Neural progenitor cell (in vitro differentiated cells): ENCODE measurements at regions not wholly inside any gene's neighbourhood (a gene's known extent, or its start where the extent isn't known, plus 50 kb on each side); places are given as distances from the start of the nearest gene placed in this dataset.

ENCODE experiments used
- DNase-seq: peaks from one replicate; pipeline ENCODE4 v3.0.0-alpha.2; 2016; ENCODE audit warnings: low spot score
- H2AFZ ChIP-seq: fragments of 200-600 bp; sonication (generic); replicated peaks from 2 replicates; pipeline ENCODE4 v1.6.1; 2016; ENCODE audit warnings: antibody characterized with exemption
- H3F3A ChIP-seq: fragments of 200-600 bp; sonication (generic); 2 replicates; pipeline ENCODE4 v1.6.1; 2016; ENCODE audit warnings: antibody characterized with exemption, low read depth
- H3K27ac ChIP-seq: fragments of 200-600 bp; sonication (generic); 2 replicates; pipeline ENCODE4 v1.5.1; 2016; ENCODE audit warnings: mild to moderate bottlenecking
- H3K27me3 ChIP-seq: fragments of 200-600 bp; sonication (generic); 2 replicates; pipeline ENCODE4 v1.6.1; 2016; ENCODE audit warnings: mild to moderate bottlenecking, moderate library complexity
- H3K36me3 ChIP-seq: fragments of 200-600 bp; sonication (generic); 2 replicates; pipeline ENCODE4 v1.5.1; 2016
- H3K4me1 ChIP-seq: fragments of 200-600 bp; sonication (generic); 2 replicates; pipeline ENCODE4 v1.6.1; 2016; ENCODE audit warnings: mixed run types
- H3K4me2 ChIP-seq: fragments of 200-600 bp; sonication (generic); 2 replicates; pipeline ENCODE4 v1.6.1; 2016
- H3K4me3 ChIP-seq: fragments of 200-600 bp; sonication (generic); 2 replicates; pipeline ENCODE4 v1.5.1; 2016
- H3K79me2 ChIP-seq: fragments of 200-600 bp; sonication (generic); 2 replicates; pipeline ENCODE4 v1.6.1; 2016; ENCODE audit warnings: low read depth
- H3K9ac ChIP-seq: fragments of 200-600 bp; sonication (generic); 2 replicates; pipeline ENCODE4 v1.6.1; 2016
- H3K9me3 ChIP-seq: fragments of 200-600 bp; sonication (generic); 2 replicates; pipeline ENCODE4 v1.5.1; 2016; ENCODE audit warnings: low read depth
- H4K20me1 ChIP-seq: fragments of 200-600 bp; sonication (generic); 2 replicates; pipeline ENCODE4 v1.6.1; 2016; ENCODE audit warnings: low read depth
- H3K27ac Mint-ChIP-seq: 3 replicates; pipeline ENCODE4 v1.8.0; 2021; ENCODE audit warnings: mixed read lengths
- H3K27me3 Mint-ChIP-seq: 2 replicates; pipeline ENCODE4 v1.8.0; 2022; ENCODE audit warnings: low read depth, mild to moderate bottlenecking, inconsistent platforms, moderate library complexity, mixed read lengths; ENCODE audit not compliant: insufficient read depth
- H3K36me3 Mint-ChIP-seq: 3 replicates; pipeline ENCODE4 v1.8.0; 2021; ENCODE audit warnings: mixed read lengths
- H3K4me1 Mint-ChIP-seq: 3 replicates; pipeline ENCODE4 v1.8.0; 2021; ENCODE audit warnings: mixed read lengths
- H3K4me3 Mint-ChIP-seq: 3 replicates; pipeline ENCODE4 v1.8.0; 2021; ENCODE audit warnings: mild to moderate bottlenecking, moderate library complexity, mixed read lengths
- H3K9me3 Mint-ChIP-seq: 3 replicates; pipeline ENCODE4 v1.8.0; 2020; ENCODE audit warnings: mixed read lengths
- EZH2 ChIP-seq: fragments of 200-600 bp; sonication (generic); IDR thresholded peaks from 2 replicates; pipeline ENCODE4 v1.6.1; 2017; ENCODE audit warnings: antibody characterized with exemption, mild to moderate bottlenecking, moderate library complexity
- EZH2phosphoT487 ChIP-seq: fragments of 200-600 bp; sonication (generic); IDR thresholded peaks from 2 replicates; pipeline ENCODE4 v1.6.1; 2017; ENCODE audit warnings: antibody characterized with exemption
- TF ChIP-seq, protein P1 (sequence below): fragments of 200-600 bp; sonication (generic); IDR thresholded peaks from 2 replicates; pipeline ENCODE4 v1.5.1; 2017; ENCODE audit warnings: antibody characterized with exemption, mild to moderate bottlenecking

DNA sequence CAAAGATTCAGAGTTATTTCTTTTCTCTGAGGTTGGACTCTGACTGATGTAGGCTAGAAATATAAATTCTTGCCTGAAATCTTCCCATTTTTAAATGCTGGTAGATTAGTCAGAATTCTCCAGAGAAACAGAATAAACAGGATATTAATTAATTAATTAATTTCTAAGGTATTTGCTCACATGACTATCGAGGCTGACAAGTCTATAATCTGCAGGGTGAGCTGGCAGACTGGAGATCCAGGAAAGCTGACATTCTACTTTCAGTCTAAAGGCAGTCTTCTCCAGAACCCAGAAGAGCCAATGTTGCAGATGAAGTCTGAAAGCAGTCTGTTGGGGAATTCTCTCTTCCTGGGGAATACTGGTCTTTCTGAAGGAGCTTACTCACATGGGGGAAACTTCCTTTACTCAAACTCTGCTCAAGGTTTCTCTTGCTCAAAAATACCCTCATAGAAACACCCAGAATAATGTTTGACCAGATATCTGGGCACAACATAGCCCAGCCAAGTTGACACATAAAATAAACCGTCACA is 189.7 kb downstream of the KIF20B start:
- no peak overlapping the region for H3K27ac Mint-ChIP-seq
- TF ChIP-seq, protein P1, sequence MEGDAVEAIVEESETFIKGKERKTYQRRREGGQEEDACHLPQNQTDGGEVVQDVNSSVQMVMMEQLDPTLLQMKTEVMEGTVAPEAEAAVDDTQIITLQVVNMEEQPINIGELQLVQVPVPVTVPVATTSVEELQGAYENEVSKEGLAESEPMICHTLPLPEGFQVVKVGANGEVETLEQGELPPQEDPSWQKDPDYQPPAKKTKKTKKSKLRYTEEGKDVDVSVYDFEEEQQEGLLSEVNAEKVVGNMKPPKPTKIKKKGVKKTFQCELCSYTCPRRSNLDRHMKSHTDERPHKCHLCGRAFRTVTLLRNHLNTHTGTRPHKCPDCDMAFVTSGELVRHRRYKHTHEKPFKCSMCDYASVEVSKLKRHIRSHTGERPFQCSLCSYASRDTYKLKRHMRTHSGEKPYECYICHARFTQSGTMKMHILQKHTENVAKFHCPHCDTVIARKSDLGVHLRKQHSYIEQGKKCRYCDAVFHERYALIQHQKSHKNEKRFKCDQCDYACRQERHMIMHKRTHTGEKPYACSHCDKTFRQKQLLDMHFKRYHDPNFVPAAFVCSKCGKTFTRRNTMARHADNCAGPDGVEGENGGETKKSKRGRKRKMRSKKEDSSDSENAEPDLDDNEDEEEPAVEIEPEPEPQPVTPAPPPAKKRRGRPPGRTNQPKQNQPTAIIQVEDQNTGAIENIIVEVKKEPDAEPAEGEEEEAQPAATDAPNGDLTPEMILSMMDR, result no peak
- TF ChIP-seq EZH2, result no peak
- TF ChIP-seq EZH2phosphoT487, result no peak

DNA sequence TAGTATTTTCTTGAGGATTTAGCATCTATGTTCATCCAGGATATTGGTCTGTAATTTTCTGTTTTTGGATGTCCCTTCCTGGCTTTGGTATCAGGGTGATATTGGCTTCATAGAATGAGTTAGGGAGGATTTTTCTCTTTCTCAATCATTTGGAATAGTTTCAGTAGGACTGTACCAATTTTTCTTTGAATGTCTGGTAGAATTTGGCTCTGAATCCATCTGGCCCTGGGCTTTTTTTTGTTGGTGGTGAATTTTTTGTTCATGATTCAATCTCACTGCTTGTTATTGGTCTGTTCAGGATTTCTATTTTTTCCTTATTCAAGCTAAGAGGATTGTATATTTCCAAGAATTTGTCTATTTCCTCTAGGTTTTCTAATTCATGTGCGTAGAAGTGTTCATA is 192.7 kb downstream of the KIF20B start:
- no peaks in the 10 kb centered on the region for H3K27me3 ChIP-seq
- no peak overlapping the region for H3K4me2 ChIP-seq
- no peaks in the 10 kb centered on the region for H4K20me1 ChIP-seq
- Mint-ChIP-seq H3K4me1 (peaks cover 7% of the 10 kb centered on the region), H3K27me3 (no peaks in the 10 kb centered on the region), H3K27ac (no peak overlapping the region), H3K9me3 (no peaks in the 10 kb centered on the region), H3K4me3 (no peak overlapping the region), H3K36me3 (no peaks in the 10 kb centered on the region)
- no peak overlapping the region for H2AFZ ChIP-seq
- peaks cover 11% of the 10 kb centered on the region for H3K4me1 ChIP-seq
- H3K9ac ChIP-seq, result no peak overlapping the region
- DNase-seq, result no peak
- no peaks in the 10 kb centered on the region for H3K79me2 ChIP-seq
- H3K27ac ChIP-seq, result no peak overlapping the region
- H3F3A ChIP-seq, result no peaks in the 10 kb centered on the region
- TF ChIP-seq EZH2 (no peak), EZH2phosphoT487 (no peak)
- TF ChIP-seq, protein P1, result no peak
- no peaks in the 10 kb centered on the region for H3K9me3 ChIP-seq
- H3K4me3 ChIP-seq, result no peak overlapping the region
- no peaks in the 10 kb centered on the region for H3K36me3 ChIP-seq

More for the DNA sequence above, 189.7 kb downstream of the KIF20B start:
- no peak overlapping the region for H3K27ac ChIP-seq
- no peaks in the 10 kb centered on the region for H4K20me1 ChIP-seq
- no peaks in the 10 kb centered on the region for H3K9me3 Mint-ChIP-seq
- H3K9ac ChIP-seq, result no peak overlapping the region
- peaks cover 7% of the 10 kb centered on the region for H3K4me1 Mint-ChIP-seq
- H2AFZ ChIP-seq, result no peak overlapping the region
- H3K9me3 ChIP-seq, result no peaks in the 10 kb centered on the region
- H3K4me1 ChIP-seq, result peaks cover 11% of the 10 kb centered on the region
- no peak overlapping the region for H3K4me2 ChIP-seq
- no peaks in the 10 kb centered on the region for H3K79me2 ChIP-seq
- H3K27me3 Mint-ChIP-seq, result no peaks in the 10 kb centered on the region
- H3K27me3 ChIP-seq, result no peaks in the 10 kb centered on the region
- no peak for DNase-seq
- H3K4me3 Mint-ChIP-seq, result no peak overlapping the region
- H3K4me3 ChIP-seq, result no peak overlapping the region
- H3K36me3 ChIP-seq, result no peaks in the 10 kb centered on the region
- no peaks in the 10 kb centered on the region for H3F3A ChIP-seq
- H3K36me3 Mint-ChIP-seq, result no peaks in the 10 kb centered on the region

GRCh38 chr10:89900554-89900953 is 199.2 kb downstream of the KIF20B start:
- Mint-ChIP-seq H3K36me3 (no peaks in the 10 kb centered on the region), H3K4me3 (no peak overlapping the region), H3K27ac (no peak overlapping the region), H3K4me1 (no peaks in the 10 kb centered on the region), H3K9me3 (no peaks in the 10 kb centered on the region), H3K27me3 (no peaks in the 10 kb centered on the region)
- Histone ChIP-seq H3K27ac (no peak overlapping the region), H2AFZ (no peak overlapping the region), H4K20me1 (no peaks in the 10 kb centered on the region), H3K4me1 (no peaks in the 10 kb centered on the region), H3K79me2 (no peaks in the 10 kb centered on the region), H3K4me3 (no peak overlapping the region), H3K9me3 (no peaks in the 10 kb centered on the region), H3K36me3 (no peaks in the 10 kb centered on the region), H3K9ac (no peak overlapping the region), H3F3A (no peaks in the 10 kb centered on the region), H3K27me3 (no peaks in the 10 kb centered on the region), H3K4me2 (no peak overlapping the region)
- no peak for TF ChIP-seq EZH2phosphoT487
- TF ChIP-seq, protein P1, result no peak
- TF ChIP-seq EZH2, result no peak
- no peak for DNase-seq
